ENCODE measurements at regions not wholly inside any gene's neighbourhood (a gene's known extent, or its start where the extent isn't known, plus 50 kb on each side); places are given as distances from the start of the nearest gene placed in this dataset.

DNA sequence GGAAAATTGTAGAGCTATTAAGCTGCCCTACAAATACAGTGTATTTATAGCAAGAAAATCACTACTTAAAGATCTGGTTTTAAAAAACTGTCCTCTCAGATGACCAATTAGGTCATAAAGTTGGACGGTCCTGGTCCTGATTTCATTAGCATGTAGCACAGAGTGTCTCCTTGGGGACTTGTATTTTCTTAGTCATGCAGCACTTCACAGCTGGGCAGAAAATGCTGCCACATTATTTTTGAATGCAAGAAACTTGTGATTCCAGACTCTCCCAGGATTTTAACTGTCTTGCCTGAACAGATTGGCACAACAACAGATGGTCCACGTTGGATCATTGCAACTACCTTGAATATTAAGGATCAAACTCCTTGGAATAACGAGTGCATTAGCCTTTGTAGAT, 348.1 kb upstream of the SGCD start:
- DNase-seq (ENCODE audit: low spot score) = no peak

DNA sequence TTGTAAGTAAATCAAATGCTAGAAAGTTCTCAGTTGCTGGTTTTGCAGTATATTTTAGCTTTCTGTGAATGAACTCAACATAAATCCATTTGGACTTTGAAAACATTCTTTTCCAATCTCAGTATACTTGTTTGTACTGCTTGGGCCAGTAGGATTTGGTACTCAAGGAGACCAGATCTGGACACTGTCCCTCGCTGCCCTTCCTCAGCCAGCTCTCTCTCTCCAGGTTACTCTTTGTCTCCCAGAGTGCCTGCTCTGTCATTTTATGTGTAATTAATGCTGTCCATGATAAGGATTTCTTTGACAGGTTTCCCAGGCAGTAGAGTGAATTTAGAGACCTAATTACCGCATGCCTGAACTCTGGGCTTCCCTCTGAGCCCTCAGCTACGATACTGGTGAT, 344.6 kb upstream of the SGCD start:
- DNase-seq (ENCODE audit: low spot score) = no peak

DNA sequence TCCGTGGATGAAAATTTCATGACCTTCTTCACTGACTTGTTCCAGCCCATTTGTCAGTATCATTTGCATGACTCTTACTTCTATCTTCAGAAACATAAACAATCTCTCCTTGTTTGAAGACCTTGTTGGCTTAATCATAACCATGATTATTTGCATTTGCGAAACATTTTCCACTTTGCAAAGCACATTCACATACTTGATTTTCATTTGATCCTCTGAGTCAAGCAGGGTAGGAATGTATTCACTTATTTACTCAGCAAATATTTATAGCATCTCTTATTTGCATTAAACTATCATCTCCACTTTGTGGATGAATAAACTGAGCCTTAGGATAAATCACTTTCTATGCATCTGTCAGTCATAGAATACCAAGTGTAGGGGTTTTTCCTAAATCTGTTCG, 343.0 kb upstream of the SGCD start:
- no peak for DNase-seq (ENCODE audit: low spot score)

DNA sequence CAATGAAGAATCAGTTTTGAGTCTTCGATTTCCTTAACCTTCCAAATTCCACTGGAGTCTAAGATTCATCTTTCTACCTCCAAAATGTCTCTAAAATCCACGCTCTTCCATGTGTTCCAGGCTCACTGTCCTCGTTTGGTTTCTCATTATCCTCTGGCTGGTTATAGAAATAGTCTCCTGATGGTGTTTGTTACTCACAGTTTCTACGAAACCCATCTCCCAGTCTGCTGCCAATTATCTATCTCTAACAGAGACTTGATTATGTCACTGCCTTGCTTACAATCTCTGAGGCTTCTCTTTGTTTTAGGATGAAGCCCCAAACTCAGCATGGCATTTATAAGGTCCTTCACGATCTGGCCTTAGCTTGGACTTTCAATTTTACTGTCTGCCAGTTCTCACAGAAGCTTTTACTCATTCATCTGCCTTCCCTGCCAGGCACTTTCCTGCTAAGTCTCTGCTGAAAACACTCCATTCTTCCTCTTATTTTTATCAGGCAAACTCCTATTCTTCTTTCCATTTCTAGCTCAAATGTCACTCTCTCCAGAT, 339.6 kb upstream of the SGCD start:
- no peak for DNase-seq (ENCODE audit: low spot score)

DNA sequence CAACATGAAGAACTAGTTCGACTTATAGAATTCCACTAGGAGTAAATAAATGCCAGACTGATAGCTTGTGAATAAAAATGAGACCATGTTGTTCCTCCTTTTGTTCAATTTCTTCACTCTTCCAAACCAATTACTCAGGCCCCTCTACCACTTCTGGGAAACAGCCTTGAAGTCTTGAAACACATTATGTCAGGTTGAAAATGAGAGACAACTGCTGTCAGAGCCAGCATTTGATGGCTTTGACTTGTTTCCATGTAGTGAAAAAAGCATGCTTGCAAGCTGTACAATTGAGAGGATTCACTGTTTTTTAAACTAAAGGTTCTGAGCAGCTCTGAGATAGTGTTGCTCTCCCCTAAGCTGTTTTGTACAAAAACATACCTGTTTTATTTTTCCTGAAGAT, 337.1 kb upstream of the SGCD start:
- DNase-seq (ENCODE audit: low spot score) = no peak

DNA sequence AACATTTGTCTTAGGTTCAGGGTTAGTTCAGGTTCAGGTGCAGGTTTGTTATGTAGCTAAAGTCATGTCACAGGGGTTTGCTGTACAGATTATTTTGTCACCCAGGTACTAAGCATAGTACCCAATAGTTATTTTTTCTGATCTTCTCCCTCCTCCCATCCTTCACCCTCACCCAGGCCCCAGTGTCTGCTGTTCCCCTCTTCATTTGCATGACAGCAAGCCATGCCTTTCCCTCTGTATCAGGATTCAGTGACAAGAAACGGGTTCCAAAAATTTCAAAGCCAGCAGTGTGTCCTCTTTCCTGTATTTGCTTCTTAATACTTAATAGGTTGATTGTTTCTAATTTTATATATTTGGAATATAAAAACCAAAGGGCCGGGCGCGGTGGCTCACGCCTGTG, 330.8 kb upstream of the SGCD start:
- no peak for DNase-seq (ENCODE audit: low spot score)

DNA sequence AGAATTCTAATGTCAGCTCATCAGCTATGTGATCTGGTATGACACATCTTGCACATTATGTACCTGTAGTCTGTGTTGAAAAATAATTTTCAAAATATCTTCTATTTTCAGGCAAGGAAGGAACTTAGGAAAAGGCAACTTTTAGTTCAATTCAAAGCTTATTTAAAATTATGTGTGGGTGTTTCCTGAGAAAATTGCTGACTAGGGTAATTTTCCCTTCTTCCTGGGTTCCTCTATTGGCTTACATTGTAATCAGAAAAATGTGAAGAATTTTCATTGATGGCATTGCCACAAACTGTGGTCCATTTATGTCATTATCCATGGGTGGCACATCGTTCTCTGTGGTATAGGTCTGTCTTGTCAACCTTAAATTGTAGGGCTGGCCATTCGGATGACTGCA, 328.7 kb upstream of the SGCD start:
- no peak for DNase-seq (ENCODE audit: low spot score)

DNA sequence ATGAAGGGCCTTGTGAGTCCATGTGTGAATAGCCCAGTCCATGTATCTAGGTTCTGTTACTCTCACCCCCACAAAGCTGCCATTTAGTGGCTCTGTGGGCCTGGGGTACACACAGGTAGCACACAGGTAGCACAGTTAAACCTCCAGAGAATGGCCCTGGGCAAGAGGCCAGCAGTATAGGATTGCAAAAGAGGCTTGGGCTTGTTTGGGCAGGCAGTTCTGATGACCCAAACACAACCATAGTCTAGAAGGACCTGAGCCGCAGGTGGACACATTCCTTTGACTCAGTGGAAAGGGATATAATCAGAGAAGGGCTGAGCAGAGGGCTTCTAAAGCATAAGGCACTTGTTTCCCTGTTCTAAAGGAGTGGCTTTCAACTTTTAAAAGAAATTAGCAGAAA, 326.8 kb upstream of the SGCD start:
- DNase-seq (ENCODE audit: low spot score) = no peak

DNA sequence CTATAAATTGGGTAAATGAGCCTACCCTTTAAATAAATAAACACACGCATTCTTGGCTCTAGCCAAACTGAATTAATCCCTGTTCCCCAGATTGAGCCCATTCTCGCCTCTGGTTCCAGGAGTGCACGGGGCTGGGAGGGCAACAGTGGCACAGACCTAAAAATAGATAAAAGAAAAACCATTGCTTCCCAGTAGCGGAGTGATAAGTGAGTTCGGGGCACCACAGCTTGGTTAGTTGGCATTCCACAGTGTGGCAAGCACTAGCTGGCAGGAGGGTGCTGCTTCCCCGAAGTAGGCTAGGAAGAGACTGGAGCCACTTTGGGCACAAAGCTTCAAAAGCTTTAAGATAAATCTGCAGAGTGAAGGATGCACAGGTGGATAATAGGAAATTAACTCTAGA, 322.2 kb upstream of the SGCD start:
- DNase-seq (ENCODE audit: low spot score) = no peak

DNA sequence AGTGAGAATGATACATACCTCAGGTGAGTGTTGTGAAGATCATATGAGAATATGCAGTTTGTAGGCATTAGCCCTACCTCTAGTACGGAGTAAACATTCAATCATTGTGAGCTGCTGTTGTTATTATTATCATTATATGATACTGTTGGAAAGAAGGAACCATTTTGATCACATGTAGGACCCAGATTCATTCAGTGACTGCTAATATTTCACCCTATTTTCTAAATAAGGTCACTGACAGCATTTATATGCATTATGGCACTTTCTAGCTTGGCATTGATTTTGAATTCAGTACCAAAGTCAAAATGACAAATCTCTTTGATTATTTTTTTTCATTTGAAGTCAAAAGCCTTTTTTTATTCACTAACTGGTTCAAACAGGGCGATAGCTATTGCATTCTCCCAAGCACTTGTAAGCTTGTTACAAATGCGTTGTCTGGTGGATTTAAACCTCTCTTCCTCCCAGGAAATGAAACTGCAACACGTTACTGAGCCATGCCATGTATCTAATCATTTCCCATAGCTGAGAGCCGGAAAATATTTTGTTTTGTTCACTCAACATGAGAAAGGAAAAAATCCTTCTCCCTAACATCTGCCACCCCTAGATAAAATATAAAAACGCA, 320.8 kb upstream of the SGCD start:
- no peak for DNase-seq (ENCODE audit: low spot score)

DNA sequence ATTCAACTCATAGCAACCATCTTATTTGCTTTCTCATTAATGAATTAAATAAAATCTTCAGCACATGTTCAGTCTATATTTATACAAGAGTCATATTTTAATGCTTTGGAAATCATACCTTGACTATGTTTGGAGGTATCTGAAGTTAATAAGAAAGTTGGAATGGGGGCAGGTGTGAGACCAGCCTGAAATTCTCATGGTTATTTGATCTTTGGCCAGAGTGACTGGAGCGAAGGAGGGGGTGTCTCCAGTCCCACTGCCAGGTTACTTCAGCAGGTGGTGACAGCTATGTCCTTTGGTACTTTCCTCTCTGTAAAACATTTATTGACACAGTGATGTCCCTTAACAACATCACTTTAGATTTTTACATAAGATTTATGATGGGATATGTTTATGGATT, 318.1 kb upstream of the SGCD start:
- DNase-seq (ENCODE audit: low spot score) = no peak

DNA sequence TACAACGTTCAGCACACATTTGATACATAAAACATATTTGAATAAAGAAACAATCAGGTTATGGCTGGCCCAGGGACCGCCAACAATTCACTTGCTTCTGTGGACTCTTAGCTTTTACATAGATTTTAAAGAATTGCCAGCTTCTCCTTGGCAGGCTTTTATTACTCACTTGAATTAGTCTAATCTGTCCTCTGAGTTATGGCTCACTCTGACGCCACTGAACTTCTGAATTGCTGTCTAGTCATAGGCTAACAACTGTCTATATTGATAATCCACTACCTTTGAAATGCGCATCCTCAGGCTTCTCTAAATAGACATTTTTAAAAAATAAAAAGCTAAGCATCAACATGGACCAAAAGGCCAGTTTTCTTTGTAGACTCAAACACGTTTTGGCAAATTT, 317.4 kb upstream of the SGCD start:
- DNase-seq (ENCODE audit: low spot score) = no peak

DNA sequence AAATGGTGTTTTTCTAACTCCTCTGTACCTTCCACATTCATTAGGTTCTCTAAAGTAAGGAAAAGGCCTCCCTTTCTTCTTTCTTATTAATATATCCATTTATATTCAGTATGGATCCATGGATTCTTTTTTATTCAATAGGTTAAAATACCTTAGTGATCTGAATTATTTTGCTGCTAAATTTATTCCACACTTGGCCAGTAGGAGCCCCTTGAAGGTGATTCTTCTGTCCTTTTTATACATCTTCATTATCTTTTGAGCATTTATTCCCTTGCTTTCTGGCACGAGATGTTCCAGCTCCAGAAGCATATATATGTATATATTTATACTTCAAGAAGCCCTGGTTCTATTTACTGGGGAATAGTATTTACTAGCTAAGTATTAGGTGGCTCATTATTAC, 311.8 kb upstream of the SGCD start:
- no peak for DNase-seq (ENCODE audit: low spot score)

DNA sequence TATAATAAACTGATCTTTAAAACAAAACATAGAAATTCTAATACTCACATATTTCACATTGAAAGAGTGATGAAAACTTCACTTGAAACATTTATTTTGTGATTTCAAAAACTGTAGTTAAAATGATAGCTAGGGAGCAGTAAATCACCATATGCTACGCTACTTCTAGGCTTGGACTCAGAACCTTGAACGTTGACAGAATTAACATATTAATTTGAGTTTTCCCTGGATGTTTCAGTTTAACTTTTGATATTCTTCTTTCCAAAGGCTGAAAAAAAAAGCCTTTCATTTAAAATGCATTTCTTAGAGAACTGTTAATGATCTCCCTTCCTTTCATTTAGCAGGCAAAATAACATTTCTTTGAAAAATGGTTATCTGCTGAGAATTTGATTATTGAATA, 307.8 kb upstream of the SGCD start:
- DNase-seq (ENCODE audit: low spot score) = no peak

DNA sequence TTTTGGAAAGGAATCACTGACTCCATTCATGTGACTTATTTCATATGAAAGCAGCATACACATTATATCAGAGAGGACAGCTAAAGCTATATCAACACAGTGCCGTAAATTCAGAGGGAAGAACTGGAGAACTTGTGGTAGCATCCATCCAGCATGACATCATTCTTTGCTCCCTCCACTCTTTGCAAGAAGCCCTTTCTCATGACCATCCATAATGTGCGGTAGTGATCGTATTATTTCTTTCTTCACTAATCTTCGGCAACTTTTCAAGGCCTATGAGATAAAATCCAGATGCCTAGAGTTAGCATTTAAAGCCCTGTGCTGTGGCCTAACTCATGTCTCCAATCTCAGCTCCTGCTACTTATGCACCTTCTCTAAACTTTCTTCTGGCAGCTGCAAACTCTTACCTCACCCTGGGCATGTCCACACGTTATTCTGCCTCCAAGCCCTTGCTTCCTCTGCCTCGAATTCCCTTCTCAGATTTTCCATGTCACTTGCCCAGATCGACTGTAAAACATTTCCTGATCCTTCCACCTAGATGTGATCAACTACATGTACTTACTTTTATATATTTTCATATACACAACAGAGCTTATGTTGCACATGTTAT, 307.3 kb upstream of the SGCD start:
- no peak for DNase-seq (ENCODE audit: low spot score)

DNA sequence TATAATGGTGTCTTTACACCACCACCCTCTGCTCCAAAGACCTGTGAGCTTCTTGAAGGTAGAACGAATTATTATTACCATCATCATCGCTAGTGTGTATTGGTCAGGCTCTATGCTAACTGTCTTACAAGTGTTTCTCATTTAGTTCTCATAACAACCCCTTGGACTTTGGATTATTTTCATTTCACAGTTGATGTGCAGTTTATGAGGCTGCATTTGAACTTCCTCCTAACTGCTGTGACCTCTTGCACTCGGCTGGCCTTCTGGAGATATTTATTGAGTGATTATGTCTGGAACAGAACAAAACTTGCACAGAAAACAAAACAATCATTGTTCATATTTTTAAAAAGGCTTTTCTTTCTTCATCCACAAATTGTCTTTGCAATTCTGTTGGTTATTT, 306.3 kb upstream of the SGCD start:
- no peak for DNase-seq (ENCODE audit: low spot score)

DNA sequence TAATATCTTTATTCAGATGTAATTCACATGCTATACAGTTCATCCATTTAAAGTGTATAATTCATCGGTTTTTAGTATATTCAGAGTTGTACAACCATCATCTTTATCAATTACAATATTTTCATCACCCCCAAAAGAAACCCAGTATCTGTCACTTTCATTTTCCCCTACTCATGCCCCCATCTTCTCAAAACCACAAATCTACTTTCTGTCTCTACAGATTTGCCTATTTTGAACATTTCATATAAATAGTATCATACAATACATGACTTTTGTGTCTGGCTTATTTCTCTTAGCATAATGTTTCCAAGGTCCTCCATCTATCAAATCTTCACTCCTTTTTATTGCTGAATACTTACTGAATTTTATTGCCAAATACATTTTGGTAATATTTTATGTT, 305.1 kb upstream of the SGCD start:
- no peak for DNase-seq (ENCODE audit: low spot score)

DNA sequence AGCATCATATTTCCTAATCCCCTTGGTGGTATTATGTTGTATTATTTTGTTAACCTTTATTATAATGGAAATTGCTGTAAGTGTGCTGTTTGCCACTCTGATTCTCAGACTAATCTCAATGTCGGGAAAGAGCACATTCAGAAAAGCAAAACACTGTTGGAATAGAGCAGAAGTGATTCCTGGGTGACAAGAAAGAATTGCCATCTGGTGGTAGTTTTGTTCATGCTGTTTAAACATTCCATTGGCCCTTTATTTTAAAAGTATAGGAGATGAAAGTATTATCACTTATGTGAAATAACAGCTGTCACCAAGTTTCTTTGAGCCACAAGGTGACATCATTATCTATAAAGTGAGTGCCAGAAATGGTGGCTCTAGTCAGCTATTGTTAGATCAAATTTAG, 301.3 kb upstream of the SGCD start:
- DNase-seq (ENCODE audit: low spot score) = no peak

DNA sequence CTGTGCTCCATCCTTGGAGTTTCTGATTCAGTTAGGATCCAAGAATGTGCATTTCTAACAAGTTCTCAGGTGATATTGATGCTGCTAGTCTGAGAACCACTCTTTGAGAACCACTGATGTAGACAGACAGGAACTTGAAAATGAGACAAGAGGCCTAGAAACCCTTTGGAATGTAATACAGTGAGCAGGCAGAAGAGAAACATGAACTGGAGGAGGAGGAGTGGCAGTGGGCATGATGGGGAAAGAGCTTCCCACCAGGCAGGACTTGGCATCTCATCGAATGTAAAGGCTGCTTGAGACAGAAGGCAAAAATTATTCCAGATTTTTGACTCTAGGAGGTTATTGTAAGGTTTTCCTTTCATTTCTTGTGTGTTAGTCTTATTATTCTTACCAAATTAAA, 295.8 kb upstream of the SGCD start:
- no peak for DNase-seq (ENCODE audit: low spot score)

DNA sequence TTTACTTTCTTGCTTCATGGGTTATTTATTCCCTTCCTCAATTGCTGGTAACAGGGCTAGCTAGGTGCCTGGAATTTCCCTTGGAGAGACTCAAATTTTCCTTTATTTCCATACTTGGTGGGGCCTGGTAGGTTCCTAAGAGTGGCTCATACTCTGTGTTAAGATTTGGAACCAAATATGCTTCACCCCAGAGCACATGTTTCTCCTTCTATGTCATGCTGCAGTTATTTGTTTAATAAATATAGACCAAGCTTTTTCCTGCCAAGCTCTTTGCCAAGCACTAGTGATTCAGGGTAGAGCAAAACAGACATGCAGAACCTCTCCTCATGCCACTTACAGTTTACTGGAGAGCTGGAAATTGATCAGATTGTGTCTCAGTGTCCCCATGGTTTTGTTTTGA, 290.3 kb upstream of the SGCD start:
- no peak for DNase-seq (ENCODE audit: low spot score)

DNA sequence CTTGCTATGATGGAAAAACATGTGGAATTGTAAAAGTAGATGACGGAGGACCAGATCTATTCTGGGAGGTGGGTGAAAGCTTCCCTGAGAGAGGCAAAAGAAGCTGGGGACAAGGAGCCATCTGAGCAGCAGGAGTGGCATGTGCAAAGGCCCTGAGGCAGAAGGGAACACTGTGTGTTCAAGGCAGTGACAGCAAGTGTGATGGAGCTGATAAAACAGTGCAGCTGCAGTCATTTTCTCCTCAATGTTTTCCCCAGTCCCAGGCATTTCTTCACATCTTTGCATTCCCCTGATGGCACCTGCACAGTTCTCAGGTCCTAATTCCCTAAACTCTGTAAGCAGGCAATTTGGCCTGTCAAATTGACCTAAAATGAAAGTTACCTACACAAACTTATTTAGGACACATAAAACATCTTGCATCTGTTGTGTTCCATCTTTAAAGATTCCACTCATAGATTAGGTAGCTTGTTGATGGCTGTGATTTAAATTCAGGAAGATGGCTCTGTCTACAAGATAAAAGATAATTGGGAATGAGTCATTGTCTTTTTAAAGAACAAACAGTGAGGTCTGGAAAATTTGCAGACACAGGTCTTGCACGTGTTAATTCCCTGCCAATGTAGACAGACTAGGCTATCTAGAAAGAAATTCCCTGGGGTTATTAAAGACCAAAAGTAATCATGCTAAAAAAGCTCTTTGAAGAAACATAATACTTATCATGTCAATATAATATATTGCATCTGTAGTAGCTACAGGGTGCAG, 289.6 kb upstream of the SGCD start:
- no peak for DNase-seq (ENCODE audit: low spot score)

DNA sequence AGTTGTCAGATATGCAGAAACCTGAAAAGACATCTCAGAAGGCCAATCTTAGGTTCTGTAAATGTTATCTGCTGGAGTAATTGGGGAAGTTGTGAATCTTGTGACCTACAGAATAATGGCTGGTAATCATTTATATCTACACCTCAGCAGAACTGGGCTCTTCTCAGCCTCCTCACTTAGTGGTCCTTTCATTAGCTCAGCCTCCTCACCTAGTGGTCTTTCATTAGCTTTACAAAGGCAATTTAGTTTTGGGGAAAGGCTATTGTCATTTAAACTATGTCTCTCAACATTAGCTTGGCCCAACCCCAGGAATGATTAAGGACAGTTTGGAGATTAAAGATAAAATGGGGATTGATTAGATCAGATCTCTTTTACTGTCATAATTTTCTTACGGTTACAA, 284.2 kb upstream of the SGCD start:
- DNase-seq (ENCODE audit: low spot score) = no peak

DNA sequence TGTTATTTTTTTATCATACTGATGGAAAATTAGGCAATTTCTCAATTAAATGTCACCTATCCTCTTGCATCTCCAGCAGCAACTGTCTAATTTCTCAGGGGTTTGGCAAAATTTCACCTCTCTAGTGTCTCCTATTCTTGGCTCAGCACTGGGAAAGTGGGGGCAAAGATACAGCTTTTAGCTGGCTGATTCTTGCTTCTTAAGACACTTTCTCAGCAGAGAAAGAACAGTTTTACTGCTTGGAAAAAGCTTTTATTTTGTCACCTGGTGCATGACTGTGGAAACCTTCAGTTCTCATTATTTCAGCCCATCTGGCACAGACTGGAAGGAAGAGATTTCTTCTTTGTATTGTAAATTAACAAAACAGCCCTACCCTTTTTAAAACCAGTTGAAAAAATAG, 283.6 kb upstream of the SGCD start:
- no peak for DNase-seq (ENCODE audit: low spot score)

DNA sequence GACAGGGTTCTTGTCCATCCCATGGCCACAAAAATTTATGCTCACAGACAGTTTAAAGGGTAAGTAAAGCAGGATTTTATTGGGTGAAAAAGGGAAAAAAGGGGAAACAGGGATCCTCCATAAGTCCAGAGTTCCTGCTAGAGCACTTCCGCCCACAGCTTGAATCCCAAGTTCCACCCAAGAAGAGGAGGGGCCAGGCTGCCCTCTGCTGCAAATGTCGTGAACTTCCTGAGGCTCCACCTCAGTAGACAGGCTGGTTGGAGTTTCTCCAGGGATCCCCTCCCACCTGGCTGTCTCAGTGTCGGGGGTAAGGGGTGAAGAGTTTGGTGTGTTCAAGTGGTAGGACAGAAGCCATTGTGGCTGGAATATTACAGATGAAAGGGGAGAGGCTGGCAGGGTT, 275.0 kb upstream of the SGCD start:
- no peak for DNase-seq (ENCODE audit: low spot score)

Measured in hematopoietic multipotent progenitor cell treated with erythropoietin and hydrocortisone succinate and interleukin-3 and kit ligand, for 15 days (in vitro differentiated cells).